ENCODE measurements at regions not wholly inside any gene's neighbourhood (a gene's known extent, or its start where the extent isn't known, plus 50 kb on each side); places are given as distances from the start of the nearest gene placed in this dataset.

DNA sequence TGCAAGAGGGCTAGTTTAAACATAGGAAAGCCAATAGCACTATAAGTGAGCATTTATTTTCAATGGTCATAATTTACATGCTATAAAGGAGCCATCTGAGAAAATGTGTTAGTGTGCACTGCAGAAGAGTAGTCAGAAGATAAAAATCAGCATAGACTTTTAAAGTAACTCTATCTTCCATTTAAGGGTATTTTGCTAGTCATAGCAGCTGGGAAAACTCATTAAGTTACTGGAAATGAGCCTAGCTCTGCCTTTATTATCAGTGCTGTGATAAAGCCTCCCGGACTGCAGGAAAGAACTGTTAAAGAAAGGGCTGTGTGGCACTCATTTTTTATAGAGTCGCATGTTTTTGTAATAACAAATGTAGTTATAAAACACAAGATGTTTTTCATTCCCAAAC, 825.8 kb upstream of the POM121L12 start:
- TF ChIP-seq, protein P1, sequence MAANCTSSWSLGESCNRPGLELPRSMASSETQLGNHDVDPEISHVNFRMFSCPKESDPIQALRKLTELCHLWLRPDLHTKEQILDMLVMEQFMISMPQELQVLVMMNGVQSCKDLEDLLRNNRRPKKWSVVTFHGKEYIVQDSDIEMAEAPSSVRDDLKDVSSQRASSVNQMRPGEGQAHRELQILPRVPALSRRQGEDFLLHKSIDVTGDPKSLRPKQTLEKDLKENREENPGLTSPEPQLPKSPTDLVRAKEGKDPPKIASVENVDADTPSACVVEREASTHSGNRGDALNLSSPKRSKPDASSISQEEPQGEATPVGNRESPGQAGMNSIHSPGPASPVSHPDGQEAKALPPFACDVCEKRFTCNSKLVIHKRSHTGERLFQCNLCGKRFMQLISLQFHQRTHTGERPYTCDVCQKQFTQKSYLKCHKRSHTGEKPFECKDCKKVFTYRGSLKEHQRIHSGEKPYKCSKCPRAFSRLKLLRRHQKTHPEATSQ (tag by site-specific recombination; IDR thresholded peaks at IDR 0.05) = no peak
- TF ChIP-seq ZNF394 (tag by site-specific recombination; IDR thresholded peaks at IDR 0.05; ENCODE audit: borderline replicate concordance) (no peak), ZNF658 (tag by site-specific recombination; IDR thresholded peaks at IDR 0.05) (no peak), ZBTB1 (tag by site-specific recombination; IDR thresholded peaks at IDR 0.05) (no peak), ZFP3 (tag by site-specific recombination; IDR thresholded peaks at IDR 0.05; ENCODE audit: low read depth) (no peak)
- TF ChIP-seq, protein P2, sequence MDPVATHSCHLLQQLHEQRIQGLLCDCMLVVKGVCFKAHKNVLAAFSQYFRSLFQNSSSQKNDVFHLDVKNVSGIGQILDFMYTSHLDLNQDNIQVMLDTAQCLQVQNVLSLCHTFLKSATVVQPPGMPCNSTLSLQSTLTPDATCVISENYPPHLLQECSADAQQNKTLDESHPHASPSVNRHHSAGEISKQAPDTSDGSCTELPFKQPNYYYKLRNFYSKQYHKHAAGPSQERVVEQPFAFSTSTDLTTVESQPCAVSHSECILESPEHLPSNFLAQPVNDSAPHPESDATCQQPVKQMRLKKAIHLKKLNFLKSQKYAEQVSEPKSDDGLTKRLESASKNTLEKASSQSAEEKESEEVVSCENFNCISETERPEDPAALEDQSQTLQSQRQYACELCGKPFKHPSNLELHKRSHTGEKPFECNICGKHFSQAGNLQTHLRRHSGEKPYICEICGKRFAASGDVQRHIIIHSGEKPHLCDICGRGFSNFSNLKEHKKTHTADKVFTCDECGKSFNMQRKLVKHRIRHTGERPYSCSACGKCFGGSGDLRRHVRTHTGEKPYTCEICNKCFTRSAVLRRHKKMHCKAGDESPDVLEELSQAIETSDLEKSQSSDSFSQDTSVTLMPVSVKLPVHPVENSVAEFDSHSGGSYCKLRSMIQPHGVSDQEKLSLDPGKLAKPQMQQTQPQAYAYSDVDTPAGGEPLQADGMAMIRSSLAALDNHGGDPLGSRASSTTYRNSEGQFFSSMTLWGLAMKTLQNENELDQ (tag by site-specific recombination; IDR thresholded peaks at IDR 0.05; ENCODE audit: low read depth) = no peak
- TF ChIP-seq, protein P3, sequence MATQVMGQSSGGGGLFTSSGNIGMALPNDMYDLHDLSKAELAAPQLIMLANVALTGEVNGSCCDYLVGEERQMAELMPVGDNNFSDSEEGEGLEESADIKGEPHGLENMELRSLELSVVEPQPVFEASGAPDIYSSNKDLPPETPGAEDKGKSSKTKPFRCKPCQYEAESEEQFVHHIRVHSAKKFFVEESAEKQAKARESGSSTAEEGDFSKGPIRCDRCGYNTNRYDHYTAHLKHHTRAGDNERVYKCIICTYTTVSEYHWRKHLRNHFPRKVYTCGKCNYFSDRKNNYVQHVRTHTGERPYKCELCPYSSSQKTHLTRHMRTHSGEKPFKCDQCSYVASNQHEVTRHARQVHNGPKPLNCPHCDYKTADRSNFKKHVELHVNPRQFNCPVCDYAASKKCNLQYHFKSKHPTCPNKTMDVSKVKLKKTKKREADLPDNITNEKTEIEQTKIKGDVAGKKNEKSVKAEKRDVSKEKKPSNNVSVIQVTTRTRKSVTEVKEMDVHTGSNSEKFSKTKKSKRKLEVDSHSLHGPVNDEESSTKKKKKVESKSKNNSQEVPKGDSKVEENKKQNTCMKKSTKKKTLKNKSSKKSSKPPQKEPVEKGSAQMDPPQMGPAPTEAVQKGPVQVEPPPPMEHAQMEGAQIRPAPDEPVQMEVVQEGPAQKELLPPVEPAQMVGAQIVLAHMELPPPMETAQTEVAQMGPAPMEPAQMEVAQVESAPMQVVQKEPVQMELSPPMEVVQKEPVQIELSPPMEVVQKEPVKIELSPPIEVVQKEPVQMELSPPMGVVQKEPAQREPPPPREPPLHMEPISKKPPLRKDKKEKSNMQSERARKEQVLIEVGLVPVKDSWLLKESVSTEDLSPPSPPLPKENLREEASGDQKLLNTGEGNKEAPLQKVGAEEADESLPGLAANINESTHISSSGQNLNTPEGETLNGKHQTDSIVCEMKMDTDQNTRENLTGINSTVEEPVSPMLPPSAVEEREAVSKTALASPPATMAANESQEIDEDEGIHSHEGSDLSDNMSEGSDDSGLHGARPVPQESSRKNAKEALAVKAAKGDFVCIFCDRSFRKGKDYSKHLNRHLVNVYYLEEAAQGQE (tag by site-specific recombination; IDR thresholded peaks at IDR 0.05) = no peak
- TF ChIP-seq, protein P4, sequence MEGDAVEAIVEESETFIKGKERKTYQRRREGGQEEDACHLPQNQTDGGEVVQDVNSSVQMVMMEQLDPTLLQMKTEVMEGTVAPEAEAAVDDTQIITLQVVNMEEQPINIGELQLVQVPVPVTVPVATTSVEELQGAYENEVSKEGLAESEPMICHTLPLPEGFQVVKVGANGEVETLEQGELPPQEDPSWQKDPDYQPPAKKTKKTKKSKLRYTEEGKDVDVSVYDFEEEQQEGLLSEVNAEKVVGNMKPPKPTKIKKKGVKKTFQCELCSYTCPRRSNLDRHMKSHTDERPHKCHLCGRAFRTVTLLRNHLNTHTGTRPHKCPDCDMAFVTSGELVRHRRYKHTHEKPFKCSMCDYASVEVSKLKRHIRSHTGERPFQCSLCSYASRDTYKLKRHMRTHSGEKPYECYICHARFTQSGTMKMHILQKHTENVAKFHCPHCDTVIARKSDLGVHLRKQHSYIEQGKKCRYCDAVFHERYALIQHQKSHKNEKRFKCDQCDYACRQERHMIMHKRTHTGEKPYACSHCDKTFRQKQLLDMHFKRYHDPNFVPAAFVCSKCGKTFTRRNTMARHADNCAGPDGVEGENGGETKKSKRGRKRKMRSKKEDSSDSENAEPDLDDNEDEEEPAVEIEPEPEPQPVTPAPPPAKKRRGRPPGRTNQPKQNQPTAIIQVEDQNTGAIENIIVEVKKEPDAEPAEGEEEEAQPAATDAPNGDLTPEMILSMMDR (tag by site-specific recombination; IDR thresholded peaks at IDR 0.05) = no peak

Measured in HEK293 (cell line).